ENCODE measurements at regions not wholly inside any gene's neighbourhood (a gene's known extent, or its start where the extent isn't known, plus 50 kb on each side); places are given as distances from the start of the nearest gene placed in this dataset.

DNA sequence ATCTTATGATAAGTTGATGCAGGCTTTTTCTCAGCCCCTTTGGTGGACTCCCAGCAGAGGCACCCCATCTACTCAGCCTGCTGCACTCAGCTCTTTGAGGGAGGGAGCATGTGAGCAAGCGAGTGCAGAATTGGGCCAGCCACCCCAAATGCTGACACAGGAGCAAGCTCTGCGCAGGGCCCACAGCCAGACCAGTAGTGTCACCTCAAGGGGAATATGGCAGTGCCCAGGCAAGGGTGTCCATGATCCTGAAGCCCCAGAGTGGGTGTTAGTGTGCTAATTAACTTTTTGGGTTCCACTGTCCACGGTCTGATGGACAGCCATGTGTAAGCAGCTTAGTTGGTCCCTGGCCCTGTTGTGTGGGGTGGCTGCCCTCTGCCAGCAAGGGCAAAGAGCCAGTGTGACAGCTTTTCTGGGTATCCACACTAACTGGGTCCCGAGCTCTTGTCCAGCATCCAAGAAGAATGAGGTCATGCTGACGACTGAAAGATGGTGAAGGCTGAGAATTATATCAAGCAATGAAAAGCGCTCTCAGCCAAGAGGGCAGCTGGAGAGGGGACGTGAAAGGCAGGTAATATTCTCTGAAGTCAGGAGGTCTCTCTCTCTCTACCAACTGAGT is 898.3 kb upstream of the PCDH9 start:
- DNase-seq (ENCODE audit: low spot score), result no peak

DNA sequence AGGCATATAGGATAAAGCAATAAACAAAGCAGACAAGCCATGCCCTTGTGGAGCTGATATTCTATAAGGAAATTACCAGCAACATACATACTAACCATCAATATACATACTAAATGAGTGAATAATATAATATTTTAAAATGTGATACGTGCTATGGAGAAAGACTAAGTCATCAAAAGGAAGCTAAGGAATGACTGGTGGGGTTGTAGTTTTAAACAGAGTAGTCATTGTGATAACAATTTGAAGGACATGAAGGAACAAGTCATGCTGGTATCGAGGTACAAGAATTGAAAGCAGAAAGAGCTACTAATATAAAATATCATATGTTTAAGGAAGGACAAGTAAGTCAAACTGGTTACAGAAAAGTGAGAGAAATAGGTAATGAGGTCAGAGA is 894.9 kb upstream of the PCDH9 start:
- DNase-seq (ENCODE audit: low spot score), result no peak

DNA sequence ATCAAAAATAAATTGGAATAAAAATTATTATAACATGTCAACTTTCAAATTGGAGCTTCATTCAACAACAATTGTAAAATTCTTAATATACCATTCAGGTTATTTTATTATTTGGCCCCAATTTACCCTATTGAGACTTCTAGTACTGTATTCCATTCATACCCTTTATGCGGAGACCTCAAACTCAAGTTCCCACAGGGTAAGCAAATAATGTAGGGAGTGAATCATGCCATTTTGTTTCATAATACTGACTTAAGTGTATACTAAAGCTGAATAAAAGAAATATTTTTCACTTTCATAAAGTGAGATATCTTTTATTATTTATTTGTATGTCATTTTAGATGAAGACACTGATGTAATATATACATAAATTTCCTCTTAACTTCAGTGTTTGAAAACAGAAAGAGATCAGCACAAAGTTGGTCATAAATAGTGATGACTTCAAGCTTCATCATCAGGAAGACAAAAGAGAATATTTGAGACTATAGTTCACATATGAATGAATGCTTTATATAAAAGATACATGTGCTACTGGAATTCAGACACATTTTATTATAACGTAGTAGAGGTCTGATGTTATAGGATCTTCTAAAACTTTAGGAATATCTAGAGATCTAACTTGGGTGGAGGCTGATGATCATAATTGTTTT is 894.4 kb upstream of the PCDH9 start:
- no peak for DNase-seq (ENCODE audit: low spot score)

DNA sequence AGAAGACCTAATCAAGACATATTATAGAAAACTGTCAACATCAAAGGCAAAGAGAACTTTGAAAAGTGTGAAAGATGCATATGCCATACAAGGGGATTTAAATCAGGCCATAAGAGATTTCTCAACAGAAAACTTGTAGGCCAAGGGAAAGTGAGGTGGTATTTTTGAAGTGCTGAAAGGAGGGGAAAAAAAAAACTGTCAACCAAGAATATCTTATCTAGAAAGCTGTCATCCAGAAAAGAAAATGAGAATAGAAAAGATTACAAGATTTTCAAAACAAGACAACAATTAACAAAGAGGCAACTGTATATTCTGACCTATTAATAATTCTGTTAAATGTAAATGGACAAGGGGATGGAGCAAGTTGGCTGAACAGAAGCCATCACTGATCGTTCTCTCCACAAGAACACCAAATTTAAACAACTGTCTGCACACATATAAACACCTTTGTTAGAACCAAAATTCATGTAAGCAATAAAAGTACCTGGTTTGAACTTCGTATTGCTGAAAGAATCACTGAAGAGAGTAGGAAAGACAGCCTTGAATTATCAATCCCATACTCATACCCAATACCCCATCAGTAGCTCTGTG is 880.1 kb upstream of the PCDH9 start:
- DNase-seq (ENCODE audit: low spot score), result no peak

DNA sequence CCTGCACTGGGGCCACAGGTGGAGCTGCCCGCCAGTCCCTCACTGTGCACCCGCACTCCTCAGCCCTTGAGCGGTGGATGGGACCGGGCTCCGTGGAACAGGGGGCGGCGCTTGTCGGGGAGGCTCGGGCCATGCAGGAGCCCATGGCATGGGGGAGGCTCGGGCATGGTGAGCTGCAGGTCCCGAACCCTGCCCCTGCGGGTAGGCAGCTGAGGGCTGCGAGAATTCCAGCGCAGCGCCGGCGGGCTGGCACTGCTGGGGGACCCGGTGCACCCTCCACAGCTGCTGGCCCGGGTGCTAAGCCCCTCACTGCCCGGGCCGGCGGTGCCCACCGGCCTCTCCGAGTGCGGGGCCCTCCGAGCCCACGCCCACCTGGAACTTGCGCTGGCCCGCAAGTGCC is 877.5 kb upstream of the PCDH9 start:
- DNase-seq (ENCODE audit: low spot score), result no peak

DNA sequence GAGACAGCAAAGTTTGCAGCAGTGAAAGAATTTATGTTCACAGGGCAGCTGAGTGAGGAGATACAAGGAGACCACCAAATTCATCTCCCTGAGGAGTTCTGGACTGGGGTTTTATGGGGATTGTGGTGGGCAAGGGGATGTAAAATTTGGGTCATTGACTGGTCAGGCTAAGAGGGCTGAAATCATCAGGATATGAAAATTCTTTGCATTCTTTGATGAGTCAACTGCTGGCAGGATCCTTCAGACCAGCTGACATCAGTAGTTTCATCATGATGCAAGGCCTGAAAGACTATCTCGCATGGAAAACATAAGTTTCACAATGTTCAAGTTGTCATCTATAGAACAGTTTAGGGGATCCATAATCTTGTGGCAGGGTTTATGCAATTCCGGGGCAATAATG is 869.5 kb upstream of the PCDH9 start:
- no peak for DNase-seq (ENCODE audit: low spot score)

DNA sequence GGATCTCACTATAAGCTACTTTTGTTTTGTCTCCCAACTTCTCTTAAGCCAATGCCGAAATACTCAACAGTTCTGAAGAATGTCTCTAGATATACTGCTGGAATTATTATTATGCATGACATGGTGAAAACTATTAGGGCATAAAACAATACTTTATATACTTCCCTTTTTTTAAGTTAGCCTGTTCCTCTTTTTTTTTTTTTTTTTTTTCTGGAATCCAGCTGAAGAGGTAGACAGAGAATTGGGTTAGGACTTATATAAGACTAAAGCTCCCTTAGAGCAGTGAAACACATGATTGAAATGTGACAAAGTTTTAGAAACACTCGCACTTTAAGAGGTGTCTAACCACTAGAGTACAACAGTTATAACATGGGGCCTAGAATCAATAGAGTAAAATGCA is 850.9 kb upstream of the PCDH9 start:
- no peak for DNase-seq (ENCODE audit: low spot score)

DNA sequence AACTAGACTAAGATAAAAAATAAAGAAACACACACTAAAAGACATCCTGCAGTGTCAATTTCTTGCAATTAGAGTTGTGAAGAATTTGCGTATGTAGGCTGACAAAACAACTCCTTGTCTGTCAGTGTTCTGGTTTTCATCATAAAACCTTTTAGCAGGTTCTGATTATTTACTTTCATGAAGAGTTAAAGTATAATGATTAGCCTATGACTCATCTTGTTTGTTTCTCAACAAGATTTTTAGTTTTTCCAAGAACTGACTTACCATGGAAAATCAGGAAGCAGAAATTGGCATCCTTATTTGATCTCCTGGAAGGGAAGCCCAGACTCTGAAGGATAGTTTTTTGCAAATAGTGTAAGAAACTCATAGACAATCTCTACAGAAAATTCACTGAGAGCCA is 848.7 kb upstream of the PCDH9 start:
- no peak for DNase-seq (ENCODE audit: low spot score)

DNA sequence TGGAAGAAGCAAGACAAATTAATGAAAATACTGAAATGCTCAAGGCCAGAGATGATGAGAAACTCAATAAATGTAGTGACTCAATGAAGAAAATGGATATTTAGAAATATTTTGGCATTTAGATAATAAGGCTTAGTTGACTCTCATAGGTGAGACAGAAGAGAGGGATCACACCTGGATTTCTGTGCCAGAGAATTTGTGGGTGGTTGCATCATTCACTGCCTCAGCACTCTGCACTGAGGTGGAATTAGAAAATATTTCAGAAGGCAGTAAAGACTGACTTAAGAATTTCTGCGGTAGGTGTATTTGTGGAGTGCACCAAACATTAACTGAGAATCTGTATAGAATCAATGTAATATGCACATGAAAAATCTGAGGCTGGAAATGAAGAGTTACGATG is 848.3 kb upstream of the PCDH9 start:
- DNase-seq (ENCODE audit: low spot score), result no peak

DNA sequence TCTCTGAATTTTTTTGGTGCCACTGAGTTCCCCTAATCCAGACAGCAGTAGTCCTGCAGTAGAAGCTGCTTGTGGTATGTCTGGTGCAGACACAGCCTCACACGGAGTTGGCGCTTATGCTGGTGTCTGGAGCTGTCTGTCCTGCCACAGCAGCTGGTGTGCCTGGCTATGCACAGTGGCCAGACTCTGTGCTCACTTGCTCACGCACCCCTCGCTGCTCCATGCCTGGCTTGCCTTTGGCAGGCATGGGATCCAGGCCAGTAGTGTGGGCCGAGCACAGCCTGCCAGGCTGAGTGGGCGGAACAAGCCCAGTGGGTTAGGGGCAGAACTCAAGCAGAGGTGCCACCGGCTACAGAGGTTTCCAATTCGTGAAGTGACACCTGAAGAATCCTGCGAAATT is 845.9 kb upstream of the PCDH9 start:
- DNase-seq (ENCODE audit: low spot score), result no peak

DNA sequence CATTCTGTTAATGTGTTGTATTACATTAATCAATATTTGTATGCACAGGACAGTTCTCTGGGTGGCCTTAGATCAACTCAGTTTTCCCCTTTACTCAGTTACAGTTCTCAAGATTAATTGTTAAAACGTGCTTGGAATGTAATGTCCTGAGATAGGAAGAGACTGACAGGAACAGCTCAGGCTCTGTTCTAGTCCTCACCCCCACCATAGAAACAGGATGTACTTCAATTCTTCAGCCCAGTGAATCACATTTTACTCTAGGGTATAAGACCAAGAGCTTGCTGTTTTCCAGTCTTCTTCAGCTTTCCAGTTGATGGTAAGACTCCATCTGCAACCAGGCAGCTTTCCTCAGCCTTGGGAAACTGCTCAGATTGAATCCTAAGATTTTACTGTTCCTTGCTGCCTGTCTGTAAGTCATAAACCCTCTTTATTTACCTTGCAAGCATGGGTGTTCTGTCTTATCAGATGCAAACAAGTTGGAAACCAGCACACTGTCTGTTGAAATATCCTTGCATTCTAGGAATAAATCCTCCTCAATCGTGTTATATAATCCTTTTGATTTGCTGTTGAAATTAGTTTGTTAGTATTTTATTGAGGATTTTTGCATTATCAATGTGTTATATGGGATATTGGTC is 836.9 kb upstream of the PCDH9 start:
- DNase-seq (ENCODE audit: low spot score), result no peak

DNA sequence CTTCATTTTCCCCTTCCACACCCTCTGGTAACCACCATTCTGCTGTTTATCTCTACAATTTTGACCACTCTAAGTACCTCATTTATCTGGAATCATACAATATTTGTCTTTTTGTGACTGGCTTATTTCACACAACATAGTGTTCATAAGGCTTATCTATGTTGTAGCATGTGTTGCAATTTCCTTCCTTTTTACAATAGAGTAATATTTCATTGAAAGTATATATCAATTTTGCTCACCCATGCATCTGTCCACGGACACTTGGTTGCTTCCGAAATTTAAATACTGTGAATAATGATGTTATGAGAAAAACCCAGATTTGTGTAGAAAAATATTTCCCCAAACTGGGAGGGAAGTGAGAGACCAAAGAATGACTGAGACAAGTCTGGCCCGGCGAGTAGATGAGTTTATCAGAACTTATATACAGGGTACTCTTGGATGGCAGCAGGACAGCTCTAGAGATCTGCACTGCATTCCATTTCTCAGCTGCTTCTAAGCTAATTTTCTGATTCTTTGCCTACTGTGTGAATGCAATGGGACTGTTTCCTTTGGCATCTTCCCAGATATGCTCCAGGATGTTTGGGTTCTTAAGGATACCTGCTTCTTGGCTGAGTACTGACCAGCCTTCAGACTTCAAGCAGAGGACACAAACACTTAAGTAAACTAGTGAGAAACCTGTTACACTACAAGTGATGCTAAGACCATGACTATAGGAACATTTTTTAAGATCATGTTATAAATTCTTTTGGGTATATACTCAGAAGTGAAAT is 834.0 kb upstream of the PCDH9 start:
- DNase-seq (ENCODE audit: low spot score), result no peak

DNA sequence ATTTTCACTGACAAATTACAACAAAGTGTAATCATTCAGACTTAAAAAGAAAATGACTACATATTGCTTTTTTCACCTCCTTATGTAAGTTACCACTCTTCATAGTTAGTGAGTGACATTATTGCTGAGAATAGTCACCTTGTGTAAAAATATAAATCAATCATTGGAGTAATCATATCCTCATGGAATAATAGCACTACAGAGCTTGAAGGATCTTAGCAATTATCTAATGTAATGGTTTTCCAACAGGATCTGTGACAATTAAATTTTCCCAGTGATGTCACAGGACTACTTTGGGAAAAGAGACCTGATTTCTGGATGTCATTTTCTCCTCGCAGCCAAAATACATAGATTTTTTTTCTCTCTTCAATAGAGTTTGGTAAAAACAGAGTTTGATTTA is 833.0 kb upstream of the PCDH9 start:
- no peak for DNase-seq (ENCODE audit: low spot score)

DNA sequence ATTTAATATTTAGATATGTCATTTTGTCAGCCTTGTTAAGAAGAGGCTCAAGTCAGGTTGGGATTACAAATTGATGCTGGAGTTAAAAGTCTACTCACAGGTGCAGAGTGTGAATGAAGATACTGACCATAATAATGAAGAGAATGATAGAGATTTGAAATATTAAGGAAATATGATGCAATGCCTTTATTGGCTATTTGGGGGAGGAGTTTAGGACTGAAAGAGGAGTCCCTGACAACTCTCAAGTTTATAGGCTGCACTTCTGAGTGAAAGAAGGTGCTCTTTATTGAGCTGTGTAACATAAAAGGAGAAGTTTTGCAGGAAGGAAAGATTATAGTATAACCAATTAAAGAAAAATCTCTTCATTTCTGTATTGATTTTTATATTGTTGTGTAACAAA is 827.7 kb upstream of the PCDH9 start:
- DNase-seq (ENCODE audit: low spot score), result no peak

DNA sequence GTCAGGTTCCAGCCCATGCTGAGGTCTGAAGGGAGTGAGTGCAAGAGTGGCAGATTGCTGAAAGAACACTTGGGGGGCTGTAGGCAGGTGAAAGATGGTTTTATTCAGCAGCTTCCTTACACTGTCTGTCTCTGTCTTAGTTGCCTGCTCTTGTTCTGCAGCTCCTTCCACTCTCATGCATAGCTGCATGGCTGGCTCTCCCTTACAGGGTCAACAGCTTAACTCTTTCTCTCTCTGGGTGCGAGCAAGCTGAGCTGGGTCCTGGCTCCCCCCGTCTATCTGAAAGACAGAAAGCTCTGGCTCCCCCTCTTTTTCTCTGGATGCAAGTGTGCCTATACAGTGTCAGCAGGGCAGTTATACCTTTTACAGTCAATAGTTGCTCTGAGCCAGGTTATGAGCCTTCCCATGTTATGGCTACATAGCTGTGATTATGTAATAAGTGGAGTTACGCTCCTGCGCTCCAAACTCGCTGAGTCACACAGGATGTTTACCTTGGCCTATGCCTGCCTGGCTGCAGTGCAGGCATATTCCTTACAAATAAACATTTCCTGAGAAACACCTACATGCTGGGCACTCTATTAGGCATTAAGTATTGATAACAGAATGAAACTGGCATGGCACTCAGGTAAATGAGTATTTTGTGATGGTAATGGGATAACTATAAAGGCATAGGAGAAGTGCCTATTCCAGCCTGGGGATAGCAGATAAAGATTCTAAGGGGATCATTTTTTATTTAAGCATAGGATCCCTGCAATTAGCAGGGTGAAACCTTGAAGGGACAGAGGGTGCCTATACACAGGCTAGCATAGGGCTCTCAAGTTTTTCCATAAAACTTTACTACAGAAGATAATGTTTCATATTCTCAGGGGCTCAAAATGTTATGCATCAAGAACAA is 826.9 kb upstream of the PCDH9 start:
- DNase-seq (ENCODE audit: low spot score), result no peak

DNA sequence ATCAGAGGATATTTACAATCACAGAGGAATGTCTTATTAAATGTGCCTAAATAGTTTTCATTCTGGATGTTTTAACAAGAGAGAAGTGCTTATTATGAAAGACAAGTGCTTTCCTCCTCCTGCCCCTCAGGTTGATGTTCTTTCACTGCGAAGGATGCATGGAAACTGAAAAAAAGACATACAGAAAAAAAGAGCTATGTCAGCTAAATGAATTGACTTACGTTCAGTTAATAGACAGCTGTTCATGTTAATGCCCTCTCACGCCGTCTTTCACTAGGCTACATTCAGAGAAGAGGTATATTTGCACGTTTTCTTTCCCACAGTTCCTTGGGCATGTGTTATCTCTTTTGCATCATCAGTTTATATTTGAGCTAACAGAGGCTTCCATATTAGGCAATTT is 821.8 kb upstream of the PCDH9 start:
- no peak for DNase-seq (ENCODE audit: low spot score)

DNA sequence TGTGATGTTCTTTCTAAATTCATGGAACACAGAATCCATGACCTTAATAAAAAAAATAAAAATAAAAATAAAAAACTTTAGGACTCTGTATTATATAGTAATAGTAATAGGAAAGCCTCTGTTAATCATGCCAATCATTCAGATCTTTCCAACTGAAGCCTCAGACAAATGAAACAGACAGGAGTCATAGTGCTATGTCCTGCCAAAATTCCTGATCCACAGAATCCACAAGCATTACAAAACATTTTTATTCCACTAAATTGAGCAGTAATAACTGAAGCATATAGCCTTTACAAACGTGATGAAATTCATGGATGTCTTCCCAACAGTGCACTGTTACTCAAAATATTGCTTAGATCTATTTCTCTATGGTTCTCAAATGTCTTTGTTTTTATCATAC is 820.6 kb upstream of the PCDH9 start:
- DNase-seq (ENCODE audit: low spot score), result no peak

DNA sequence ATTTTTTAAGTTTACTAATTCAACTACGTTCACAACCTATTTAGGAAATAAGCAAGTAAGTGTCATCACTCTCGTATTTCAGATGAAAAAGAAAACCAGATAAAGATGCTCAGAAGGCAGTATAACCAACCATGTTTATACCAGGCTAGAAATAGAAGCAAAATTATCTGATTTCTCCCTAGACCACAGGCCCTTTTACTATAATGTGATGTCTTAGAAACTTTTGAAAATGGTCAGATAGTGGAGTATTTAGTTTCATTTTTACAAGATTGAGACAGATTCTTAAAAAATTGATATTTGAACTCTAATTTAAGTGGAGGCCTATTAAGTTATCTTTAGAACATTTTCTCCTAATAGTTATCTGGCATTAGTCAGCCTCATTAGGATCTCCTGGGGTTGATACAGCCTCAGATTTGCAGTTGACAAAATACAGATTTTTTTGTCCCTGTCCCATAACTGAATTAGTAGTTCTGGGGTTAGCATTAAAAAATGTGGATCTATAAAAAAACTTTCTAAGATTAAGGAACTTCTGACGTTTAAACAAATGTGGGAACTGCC is 818.7 kb upstream of the PCDH9 start:
- DNase-seq (ENCODE audit: low spot score), result no peak

DNA sequence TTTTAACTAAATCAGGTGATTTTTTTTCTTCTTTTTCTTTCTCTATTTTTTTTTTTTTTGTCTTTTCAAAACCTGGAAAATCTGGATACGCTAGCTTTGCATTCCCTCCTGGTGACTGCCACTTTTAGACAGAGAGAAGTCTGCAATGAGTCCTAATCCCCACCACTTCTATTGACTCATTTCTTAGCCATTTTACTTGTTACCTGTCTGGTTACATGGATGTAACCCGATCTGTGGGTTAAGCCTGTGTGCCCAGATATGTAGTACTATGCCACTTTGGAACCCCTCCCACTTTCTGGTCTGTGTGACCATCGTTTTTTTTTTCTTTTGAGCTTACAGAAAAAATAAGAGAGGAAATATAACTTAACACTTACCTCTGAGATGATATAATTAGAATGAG is 817.8 kb upstream of the PCDH9 start:
- no peak for DNase-seq (ENCODE audit: low spot score)

DNA sequence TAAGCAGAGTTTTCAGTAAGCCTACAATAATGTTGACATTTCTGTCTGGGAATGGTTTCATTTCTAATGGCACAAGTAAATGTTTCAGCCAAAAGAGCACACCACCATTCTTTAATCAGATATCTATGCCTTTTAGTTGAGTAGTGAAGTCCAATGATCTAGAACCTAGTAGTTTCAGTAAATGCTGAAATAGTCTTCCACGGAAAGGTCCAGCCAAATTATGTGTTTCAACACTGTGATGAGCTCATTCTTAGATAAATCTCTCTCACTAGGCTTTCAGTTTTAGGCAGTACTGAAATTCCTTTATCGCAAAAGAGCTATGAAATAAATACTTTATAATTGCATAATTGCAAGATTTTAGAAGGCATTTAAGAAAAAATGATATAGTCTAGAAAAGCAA is 816.8 kb upstream of the PCDH9 start:
- no peak for DNase-seq (ENCODE audit: low spot score)

DNA sequence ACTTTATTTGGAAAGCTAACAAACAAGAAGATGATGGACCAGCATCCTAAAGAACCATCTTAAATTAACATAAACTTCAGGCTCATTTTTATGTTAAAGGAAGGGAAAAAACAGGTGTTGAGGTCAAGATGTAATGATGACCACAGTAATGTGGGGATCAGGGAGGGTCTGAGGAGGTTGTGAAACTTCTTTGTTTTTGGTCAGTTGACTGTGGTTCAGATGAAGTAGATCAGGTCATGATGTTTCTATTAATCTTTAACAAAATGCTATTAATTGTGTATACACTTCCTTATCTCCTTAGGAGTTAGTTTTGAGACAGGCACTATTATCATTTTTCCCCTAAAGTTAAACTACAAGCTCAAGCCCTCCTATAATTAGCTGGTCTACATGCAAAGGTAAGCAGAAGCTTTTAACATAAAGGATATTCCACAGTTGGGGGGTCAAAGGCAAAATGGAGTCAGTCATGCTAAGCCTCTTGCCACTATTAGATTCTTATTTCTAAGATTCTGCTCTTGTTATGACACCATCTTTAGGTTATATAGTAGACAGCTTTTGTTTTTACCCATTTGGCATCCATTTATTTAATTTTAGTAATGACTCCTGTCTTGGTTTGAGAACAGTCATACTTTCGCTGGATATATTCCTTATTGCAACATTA is 800.1 kb upstream of the PCDH9 start:
- no peak for DNase-seq (ENCODE audit: low spot score)
